A549 (cell line): ENCODE measurements at regions not wholly inside any gene's neighbourhood (a gene's known extent, or its start where the extent isn't known, plus 50 kb on each side); places are given as distances from the start of the nearest gene placed in this dataset.

ENCODE experiments used
- ATAC-seq, 2 experiments: fragments of 200-7000 bp in 1 of 2; fragments of >200 bp in 1 of 2; cut with Nextera tagmentation in 1 of 2; cut with Tn5 transposase in 1 of 2; 3 replicates each; pipeline versions ENCODE4 v1.8.0 to v1.9.1; 2018 to 2020; ENCODE audit warnings: mild to moderate bottlenecking in 1 of 2, moderate library complexity in 1 of 2
- CTCF ChIA-PET: fragments of 300-600 bp; sonication (Branson Sonifier 250); formaldehyde crosslinking; extraction: SDS; loops from one replicate; lab custom pipeline; 2021; ENCODE audit warnings: antibody characterized with exemption, inconsistent platforms; lab: Yijun Ruan, JAX
- POLR2A ChIA-PET: fragments of 350-600 bp; formaldehyde crosslinking; extraction: SDS; loops from one replicate; lab custom pipeline; 2021; ENCODE audit warnings: antibody characterized with exemption, inconsistent platforms; lab: Yijun Ruan, JAX
- DNase-seq, 2 experiments: peaks; one replicate each; pipeline versions ENCODE4 v3.0.0 to v3.0.0-alpha.2; 2011 to 2016; ENCODE audit warnings: low read depth in 1 of 2, low spot score in 1 of 2
- FAIRE-seq: peaks from 2 replicates; lab custom pipeline; 2011; peaks lifted over from hg19 to GRCh38; lab: Jason Lieb, UNC
- H3K27ac ChIP-seq, 2 experiments: fragments of >200 bp; sonication (Bioruptor Twin); formaldehyde crosslinking; 3 replicates each; pipeline ENCODE4 v1.5.1; 2016 to 2017
- H3K4me1 ChIP-seq: fragments of >200 bp; sonication (Bioruptor Twin); formaldehyde crosslinking; 3 replicates; pipeline ENCODE4 v1.6.1; 2016
- H3K4me2 ChIP-seq: fragments of >200 bp; sonication (Bioruptor Twin); formaldehyde crosslinking; 3 replicates; pipeline ENCODE4 v1.6.1; 2016
- H3K4me3 ChIP-seq: fragments of >200 bp; sonication (Bioruptor Twin); formaldehyde crosslinking; 3 replicates; pipeline ENCODE4 v1.5.1; 2016
- H3K9me3 ChIP-seq: fragments of >200 bp; sonication (Bioruptor Twin); formaldehyde crosslinking; 3 replicates; pipeline ENCODE4 v1.6.1; 2016
- CBX2 ChIP-seq: fragments of 200-600 bp; sonication (generic); IDR thresholded peaks from 2 replicates; pipeline ENCODE4 v1.6.1; 2016; ENCODE audit warnings: low read depth, mild to moderate bottlenecking, borderline replicate concordance
- CEBPB ChIP-seq, 2 experiments: fragments of >200 bp in 1 of 2; sonication (Bioruptor Twin) in 1 of 2; formaldehyde crosslinking in 1 of 2; IDR thresholded peaks; 2 replicates each; pipeline ENCODE4 v1.6.1; 2012 to 2016
- CHD4 ChIP-seq: fragments of 200-600 bp; sonication (generic); IDR thresholded peaks from 2 replicates; pipeline ENCODE4 v1.6.1; 2016; ENCODE audit warnings: antibody characterized with exemption, mild to moderate bottlenecking, borderline replicate concordance
- EHMT2 ChIP-seq: fragments of 200-600 bp; sonication (generic); IDR thresholded peaks from 2 replicates; pipeline ENCODE4 v1.6.1; 2016; ENCODE audit warnings: antibody characterized with exemption, low read depth, mild to moderate bottlenecking, moderate library complexity
- ELK1 ChIP-seq: fragments of 150-350 bp; IDR thresholded peaks from 2 replicates; pipeline ENCODE4 v1.6.1; 2014; ENCODE audit warnings: low read depth, mild to moderate bottlenecking, low read length
- EP300 ChIP-seq, 2 experiments: fragments of >200 bp; sonication (Bioruptor Twin); formaldehyde crosslinking; IDR thresholded peaks; 2 replicates in 1 of 2; 3 replicates in 1 of 2; pipeline ENCODE4 v1.6.1; 2016 to 2017
- ESRRA ChIP-seq: fragments of 150-350 bp; IDR thresholded peaks from 2 replicates; pipeline ENCODE4 v1.6.1; 2014; ENCODE audit warnings: mild to moderate bottlenecking, low read length, borderline replicate concordance
- FOSB ChIP-seq: fragments of 250-450 bp; sonication (Bioruptor Pico); IDR thresholded peaks from 2 replicates; pipeline ENCODE4 v1.5.0; 2020; ENCODE audit warnings: mild to moderate bottlenecking, moderate library complexity
- FOXS1 ChIP-seq: fragments of 250-450 bp; sonication (Bioruptor Pico); IDR thresholded peaks from 2 replicates; pipeline ENCODE4 v1.5.0; 2020; ENCODE audit warnings: mild to moderate bottlenecking, moderate library complexity
- GATA3 ChIP-seq: IDR thresholded peaks from 2 replicates; pipeline ENCODE4 v1.6.1; 2012; ENCODE audit warnings: borderline replicate concordance
- HDAC2 ChIP-seq: fragments of 200-600 bp; sonication (generic); IDR thresholded peaks from 2 replicates; pipeline ENCODE4 v1.6.1; 2016
- HES2 ChIP-seq: fragments of >200 bp; sonication (Bioruptor Twin); formaldehyde crosslinking; IDR thresholded peaks from 2 replicates; pipeline ENCODE4 v1.6.1; 2016
- HOXB5 ChIP-seq: fragments of 250-450 bp; sonication (Bioruptor Pico); IDR thresholded peaks from 2 replicates; pipeline ENCODE4 v1.5.0; 2020; ENCODE audit warnings: mild to moderate bottlenecking, moderate library complexity
- JUN ChIP-seq, 2 experiments: fragments of >200 bp; sonication (Bioruptor Twin); formaldehyde crosslinking; IDR thresholded peaks; 2 replicates in 1 of 2; 3 replicates in 1 of 2; pipeline ENCODE4 v1.6.1; 2016 to 2017
- KDM1A ChIP-seq: fragments of 200-600 bp; sonication (generic); IDR thresholded peaks from 2 replicates; pipeline ENCODE4 v1.6.1; 2016; ENCODE audit warnings: low read depth, mild to moderate bottlenecking
- KDM5A ChIP-seq: fragments of 200-600 bp; sonication (generic); IDR thresholded peaks from 2 replicates; pipeline ENCODE4 v1.6.1; 2016; ENCODE audit warnings: antibody characterized with exemption, mild to moderate bottlenecking
- MYC ChIP-seq: IDR thresholded peaks from 2 replicates; pipeline ENCODE4 v1.6.1; 2012; ENCODE audit warnings: mild to moderate bottlenecking, inconsistent platforms, low read length, improper control_type of control experiment, borderline replicate concordance
- POLR2A ChIP-seq: IDR thresholded peaks from 2 replicates; pipeline ENCODE4 v1.6.1; 2012; ENCODE audit warnings: mild to moderate bottlenecking, low read length
- POLR2AphosphoS2 ChIP-seq: conservative IDR thresholded peaks from 2 replicates; pipeline ENCODE4 v1.6.1; 2012; ENCODE audit warnings: low read length, improper control_type of control experiment, inconsistent platforms
- RARB ChIP-seq: fragments of 250-450 bp; sonication (Bioruptor Pico); IDR thresholded peaks from 2 replicates; pipeline ENCODE4 v1.8.0; 2021; ENCODE audit warnings: mild to moderate bottlenecking, moderate library complexity
- RCOR1 ChIP-seq: fragments of 150-350 bp; IDR thresholded peaks from 2 replicates; pipeline ENCODE4 v1.6.1; 2014; ENCODE audit warnings: antibody characterized with exemption, low read length, low read depth
- RFX5 ChIP-seq: fragments of 450-650 bp; IDR thresholded peaks from 2 replicates; pipeline ENCODE4 v1.7.1; 2014; ENCODE audit warnings: antibody characterized with exemption, mild to moderate bottlenecking, moderate library complexity
- RNF2 ChIP-seq: fragments of 200-600 bp; sonication (generic); IDR thresholded peaks from 2 replicates; pipeline ENCODE4 v1.6.1; 2016; ENCODE audit warnings: low read depth, mild to moderate bottlenecking, antibody characterized with exemption, moderate library complexity, borderline replicate concordance
- SMC3 ChIP-seq: fragments of >200 bp; sonication (Bioruptor Twin); formaldehyde crosslinking; IDR thresholded peaks from 3 replicates; pipeline ENCODE4 v1.6.1; 2018; ENCODE audit warnings: inconsistent platforms
- SREBF2 ChIP-seq: fragments of 450-650 bp; IDR thresholded peaks from 2 replicates; pipeline ENCODE4 v1.6.1; 2014; ENCODE audit warnings: mild to moderate bottlenecking, moderate library complexity
- WGBS: methylation state at CpG from one replicate; pipeline ENCODE4 v1.1.6; 2017; ENCODE audit errors: missing lambda C conversion rate; 5-methylcytosine and 5-hydroxymethylcytosine counted together

GRCh38 chr12:126084480-126084879 lies 1019.2 kb downstream of the AACS start:
- DNase-seq (no peak), ATAC-seq (no peak)
- H3K4me2 ChIP-seq, result no peak overlapping the region
- POLR2A ChIA-PET, result no interaction called here
- H3K4me3 ChIP-seq, result no peak overlapping the region
- TF ChIP-seq FOXS1, result no peak
- TF ChIP-seq RFX5, result no peak
- TF ChIP-seq CEBPB (IDR thresholded peaks at IDR 0.05), result no peak
- no peak for TF ChIP-seq FOSB (CRISPR knock-in tag)
- no peak for TF ChIP-seq CBX2
- TF ChIP-seq, all 56 proteins: peak for 0
- Histone ChIP-seq H3K4me1 (no peaks in the 10 kb centered on the region), H3K27ac (no peak overlapping the region), H3K9me3 (no peaks in the 10 kb centered on the region; the same call in 2 of the 3 replicates)
- no peak for FAIRE-seq
- CTCF ChIA-PET, result no interaction called here

- FAIRE-seq, result no peak
- Histone ChIP-seq H3K4me1 (no peaks in the 10 kb centered on the region), H3K4me3 (no peak overlapping the region), H3K9me3 (no peaks in the 10 kb centered on the region), H3K27ac (no peak overlapping the region), H3K4me2 (no peak overlapping the region)
- ChIA-PET CTCF (no interaction called here), POLR2A (no interaction called here)
- no peak for DNase-seq
- ATAC-seq, result no peak
- WGBS, result 3% methylated on average over 3 of the region's 3 CpGs
- TF ChIP-seq EP300 (IDR thresholded peaks at IDR 0.05) (no peak), ELK1 (no peak), ESRRA (no peak), JUN (IDR thresholded peaks at IDR 0.05) (no peak), SREBF2 (no peak), CHD4 (no peak), RARB (no peak), RNF2 (no peak), GATA3 (no peak)
Measured at GRCh38 chr12:126086242-126086641, 1021.0 kb downstream of the AACS start.

- H3K9me3 ChIP-seq, result no peaks in the 10 kb centered on the region
- 4% methylated on average over 3 of the region's 3 CpGs for WGBS
- no peaks in the 10 kb centered on the region for H3K4me1 ChIP-seq
- H3K4me3 ChIP-seq, result no peak overlapping the region
- ChIA-PET POLR2A (no interaction called here), CTCF (no interaction called here)
- no peak for ATAC-seq
- no peak for FAIRE-seq
- H3K27ac ChIP-seq, result no peak overlapping the region
- H3K4me2 ChIP-seq, result no peak overlapping the region
- DNase-seq, result no peak
- TF ChIP-seq ESRRA, result no peak
- no peak for TF ChIP-seq HES2
- TF ChIP-seq HDAC2, result no peak
- no peak for TF ChIP-seq GATA3
- TF ChIP-seq ELK1, result no peak
- TF ChIP-seq HOXB5 (CRISPR knock-in tag), result no peak
- TF ChIP-seq KDM5A, result no peak
- no peak for TF ChIP-seq KDM1A
Measured at GRCh38 chr12:126087692-126088091, 1022.5 kb downstream of the AACS start.

GRCh38 chr12:126093908-126094307 lies 1028.7 kb downstream of the AACS start:
- Histone ChIP-seq H3K27ac (no peak overlapping the region), H3K4me1 (no peaks in the 10 kb centered on the region), H3K9me3 (no peaks in the 10 kb centered on the region), H3K4me3 (no peak overlapping the region), H3K4me2 (no peak overlapping the region)
- no peak for FAIRE-seq
- ChIA-PET POLR2A (no interaction called here), CTCF (no interaction called here)
- peak in 1 of 2 experiments; percentile 11 for DNase-seq
- TF ChIP-seq SMC3 (no peak), GATA3 (no peak), MYC (no peak), RCOR1 (no peak), CHD4 (no peak), POLR2AphosphoS2 (no peak), POLR2A (no peak), EHMT2 (no peak)
- 0 out of 6 replicates have a peak, but pooled peaks of 1 of the 2 experiments have one; percentile 33 for ATAC-seq
- WGBS, result 0% methylated on average over 1 of the region's 1 CpG
